ENCODE measurements at regions not wholly inside any gene's neighbourhood (a gene's known extent, or its start where the extent isn't known, plus 50 kb on each side); places are given as distances from the start of the nearest gene placed in this dataset.
"Not testable (repeated sequence)": the region's sequence is repeated elsewhere in the genome, so short reads cannot be mapped to it uniquely, and the experiment has no call there.

DNA sequence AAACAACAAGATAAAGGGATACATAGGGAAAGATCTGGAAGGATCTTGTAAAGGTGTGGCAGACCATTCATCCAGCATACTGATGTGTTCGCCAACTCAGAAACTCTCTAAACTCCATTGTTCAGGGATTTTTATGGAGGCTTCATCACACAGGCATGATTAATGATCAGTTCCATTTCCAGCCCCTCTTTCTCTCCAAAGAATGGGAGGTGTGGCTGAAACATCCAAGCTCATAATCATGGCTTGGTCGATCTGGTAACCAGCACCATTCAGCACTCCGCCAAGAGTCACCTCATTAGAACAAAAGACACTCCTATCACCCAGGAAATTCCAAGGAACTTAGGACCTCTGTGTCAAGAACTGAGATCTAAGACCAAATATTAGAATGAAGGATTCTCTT, 180.6 kb upstream of the RNPC3 start:
- DNase-seq = no peak

DNA sequence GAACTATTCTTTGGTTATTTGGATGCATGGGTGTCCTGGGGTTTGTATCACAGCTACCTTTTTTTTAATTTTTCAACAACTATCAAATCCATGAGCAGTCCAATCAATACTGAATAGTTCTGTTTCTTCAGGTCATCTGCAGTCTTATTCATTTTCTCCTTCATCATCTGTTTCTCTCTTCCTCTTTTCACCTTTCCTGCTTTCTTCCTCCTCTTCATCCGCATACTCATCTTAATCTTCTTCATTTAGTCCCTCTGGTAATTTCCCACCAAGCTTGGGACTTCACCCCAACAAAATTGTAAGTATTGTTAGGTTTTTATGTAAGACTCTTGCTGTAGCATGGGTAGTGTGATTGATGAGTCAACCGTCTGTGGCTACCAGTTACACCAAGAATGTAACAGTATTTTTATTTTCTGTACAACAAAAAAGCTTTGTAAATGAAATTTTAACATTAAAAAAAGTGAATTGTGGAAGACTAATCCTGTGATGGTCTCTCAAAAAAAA, 184.1 kb upstream of the RNPC3 start:
- DNase-seq = no peak

DNA sequence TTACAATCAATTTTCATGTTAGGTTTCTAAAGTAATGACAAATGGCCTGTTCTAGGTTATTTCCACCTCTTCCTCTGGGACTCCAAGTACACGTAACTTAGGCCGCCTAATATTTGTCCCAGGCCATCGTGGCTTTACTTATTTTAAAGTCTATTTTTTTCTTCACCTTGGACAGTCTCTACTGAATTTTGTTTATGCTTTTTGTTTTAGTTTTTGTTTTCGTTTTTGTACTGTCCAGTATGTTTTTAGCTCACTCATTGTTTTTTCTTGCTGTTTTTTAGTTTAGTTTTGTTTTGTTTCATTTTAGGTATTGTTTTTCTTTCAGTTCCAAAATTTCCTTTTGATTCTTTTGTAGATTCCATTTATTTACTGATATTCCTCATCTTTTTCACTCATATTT, 187.7 kb upstream of the RNPC3 start:
- peak; percentile 25 for DNase-seq

DNA sequence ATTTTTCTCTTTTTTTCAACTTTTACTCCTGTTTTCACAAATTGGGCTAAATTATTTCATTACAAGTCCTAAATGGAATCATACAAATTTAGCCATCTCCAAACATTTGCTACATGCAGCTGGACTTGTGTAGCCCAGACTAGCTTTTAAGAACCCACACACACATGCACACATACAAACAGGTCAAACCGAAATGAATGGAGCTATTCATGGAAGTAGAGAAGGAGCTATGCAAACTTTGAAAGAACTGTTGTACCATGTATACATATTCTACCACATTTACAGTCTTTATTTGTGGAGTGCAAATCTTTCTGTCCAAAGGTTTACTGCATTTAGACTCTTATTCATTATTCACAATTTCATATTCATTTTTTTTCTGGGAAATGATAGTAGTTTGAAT, 189.1 kb upstream of the RNPC3 start:
- no peak for DNase-seq

DNA sequence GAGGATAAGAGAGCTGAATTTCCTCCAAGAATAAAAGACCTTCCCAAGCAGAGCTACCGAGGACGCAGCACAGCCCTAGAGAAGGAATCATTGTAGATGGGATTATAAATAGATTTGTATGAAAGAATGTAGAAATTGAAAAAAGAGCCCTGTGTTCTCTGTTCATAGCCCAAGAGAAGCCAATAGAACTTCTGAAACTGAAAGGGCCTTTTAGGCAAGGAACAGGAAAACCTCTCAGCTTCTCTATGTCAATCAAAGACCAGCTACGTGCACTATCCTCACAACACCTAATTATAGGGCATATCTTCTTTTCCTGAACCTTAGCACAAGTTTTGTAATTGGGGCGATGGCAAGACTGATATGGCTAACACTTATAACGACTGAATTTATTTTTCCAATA, 192.4 kb upstream of the RNPC3 start:
- no peak for DNase-seq

DNA sequence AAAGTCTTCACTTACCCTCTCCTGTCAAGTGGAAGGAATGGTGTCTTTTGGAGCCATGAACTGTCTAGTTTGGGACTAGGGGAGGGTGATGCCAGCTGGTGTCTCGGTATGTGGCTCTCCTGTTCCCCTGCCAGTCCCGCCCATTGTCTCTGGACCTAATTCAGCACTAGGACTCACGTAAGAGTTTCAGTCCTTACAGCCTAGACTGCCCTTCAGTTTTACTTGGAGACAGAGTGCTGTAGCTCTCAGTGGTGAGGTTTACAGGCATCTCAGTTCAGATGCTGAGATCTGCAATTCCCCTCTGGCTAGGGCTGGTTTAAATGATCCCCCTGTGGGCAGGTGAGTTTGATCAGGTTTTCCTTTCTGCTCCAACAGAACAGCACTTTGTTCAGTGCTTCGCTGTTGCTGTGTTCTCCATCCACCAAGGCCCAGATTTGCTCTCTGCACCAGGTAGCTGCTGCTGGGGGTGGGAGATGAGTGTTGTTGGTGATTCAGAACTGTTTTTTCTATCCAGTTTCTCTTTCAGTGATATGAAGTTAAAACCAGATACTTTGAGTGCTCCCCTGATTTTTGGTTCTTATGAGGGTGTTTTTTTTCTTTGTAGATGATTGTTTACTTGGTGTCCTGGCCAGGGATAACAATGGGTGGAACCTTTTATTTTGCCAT, 198.3 kb upstream of the RNPC3 start:
- DNase-seq = no peak

DNA sequence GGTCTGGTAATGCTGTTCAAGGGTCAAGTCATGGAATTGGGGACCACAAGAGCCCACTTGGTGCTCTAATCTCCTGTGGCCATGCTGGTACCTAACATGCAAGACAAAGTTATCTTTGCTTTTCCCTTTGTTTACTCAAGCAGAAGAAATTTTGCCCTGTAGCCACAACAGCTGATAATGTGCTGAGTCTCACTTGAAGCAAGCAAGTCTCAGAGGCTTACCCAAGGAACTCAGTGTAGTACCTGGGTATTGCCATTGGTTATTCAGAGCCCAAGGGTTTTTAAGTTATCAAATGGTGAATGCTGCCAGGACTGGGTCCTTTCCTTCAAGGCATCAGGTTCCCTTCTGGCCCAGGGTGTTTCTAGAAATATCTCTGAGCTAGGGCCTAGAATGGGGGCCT, 198.9 kb upstream of the RNPC3 start:
- peak; percentile 14 for DNase-seq

DNA sequence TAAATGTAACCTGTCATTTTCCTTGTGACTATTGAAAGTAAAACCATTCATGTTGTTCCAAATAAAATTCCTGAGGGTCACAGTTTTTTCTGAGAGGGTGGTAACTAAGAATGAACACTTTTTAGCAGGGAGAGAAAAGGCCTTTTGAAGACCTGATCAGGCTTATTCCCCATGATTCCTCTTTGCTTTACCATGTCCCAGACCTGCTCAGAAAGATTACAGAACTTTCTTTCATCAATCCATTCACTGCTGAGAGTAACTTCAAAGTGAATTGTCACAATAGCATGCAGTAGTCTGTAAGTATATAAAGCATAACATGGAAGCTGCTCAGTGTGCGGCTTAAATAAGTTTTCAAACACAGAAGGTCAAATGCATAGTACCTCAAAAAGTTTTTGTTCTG, 201.5 kb upstream of the COL11A1 start:
- no peak for DNase-seq

DNA sequence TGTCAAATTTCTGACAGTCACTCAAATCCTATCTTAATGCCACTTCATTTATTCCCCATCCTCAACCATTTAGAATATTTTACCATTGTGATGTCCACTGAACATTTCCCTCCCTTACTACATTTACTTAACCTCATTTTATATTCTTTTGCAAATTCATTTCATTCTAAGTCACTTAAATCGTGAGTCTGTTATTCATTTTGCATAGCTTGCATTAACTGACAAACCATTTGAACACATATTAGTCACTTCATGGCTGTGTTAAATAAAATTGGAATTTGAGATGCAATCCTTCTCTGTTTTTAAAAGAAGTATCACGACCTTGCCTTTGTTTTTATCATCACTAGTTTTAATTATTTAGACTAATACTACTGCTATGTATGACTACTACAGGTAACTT, 199.4 kb upstream of the COL11A1 start:
- no peak for DNase-seq

DNA sequence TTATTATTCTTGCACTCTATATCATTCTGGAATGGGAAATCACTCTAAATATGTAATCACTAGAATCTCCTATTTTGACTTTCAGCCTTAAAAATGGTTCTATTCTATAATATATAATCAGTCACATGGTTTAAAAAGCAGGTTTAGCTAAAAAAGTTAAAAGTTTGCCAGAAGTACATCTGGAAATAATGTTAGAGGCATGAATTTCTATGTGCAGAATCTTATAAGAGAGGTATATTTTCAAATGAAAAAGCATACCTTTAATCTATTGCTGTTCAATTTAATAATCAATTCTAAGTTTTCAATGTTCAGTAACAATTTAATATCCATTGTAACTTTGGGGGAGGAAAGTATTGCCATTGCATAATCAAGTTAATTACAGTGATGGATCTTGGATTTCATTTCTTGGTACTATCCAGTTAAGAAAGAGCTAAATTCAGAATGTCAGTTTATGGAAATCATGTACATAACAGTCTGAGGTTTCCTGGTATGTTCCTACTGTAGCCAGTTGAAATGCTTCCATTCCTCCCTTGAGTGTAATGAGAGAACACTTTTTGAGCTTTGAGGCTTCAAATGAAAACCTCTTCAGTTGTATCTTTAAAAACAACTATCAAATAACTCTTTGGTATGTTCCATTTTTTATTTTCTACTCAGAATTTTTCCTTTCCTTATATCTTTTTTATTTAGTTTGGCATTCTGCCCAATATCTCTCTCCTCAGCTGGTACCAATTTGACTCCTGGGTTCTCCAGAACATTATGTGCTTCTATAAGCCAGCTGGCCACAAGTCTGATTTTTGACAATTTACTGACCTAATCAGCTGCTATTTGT, 175.7 kb upstream of the COL11A1 start:
- DNase-seq = no peak

DNA sequence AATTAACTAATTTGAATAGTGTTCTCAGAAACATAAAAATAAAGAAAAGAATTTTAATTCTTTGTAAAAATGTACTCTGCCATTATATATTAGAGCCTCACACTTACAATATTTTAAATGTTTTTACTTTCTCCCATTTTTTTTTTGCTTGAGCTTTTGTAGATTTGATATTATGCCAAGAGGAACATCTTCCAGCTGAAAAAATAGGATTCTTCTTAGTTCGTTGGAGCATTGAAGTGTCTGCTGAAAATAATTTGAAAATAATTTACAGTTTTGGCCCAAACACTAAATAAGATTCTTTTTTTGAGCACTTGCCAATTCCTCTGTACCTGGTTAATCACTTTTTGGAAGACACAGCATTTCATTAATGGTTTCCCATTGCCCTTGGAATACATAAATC, 175.0 kb upstream of the COL11A1 start:
- DNase-seq = no peak

DNA sequence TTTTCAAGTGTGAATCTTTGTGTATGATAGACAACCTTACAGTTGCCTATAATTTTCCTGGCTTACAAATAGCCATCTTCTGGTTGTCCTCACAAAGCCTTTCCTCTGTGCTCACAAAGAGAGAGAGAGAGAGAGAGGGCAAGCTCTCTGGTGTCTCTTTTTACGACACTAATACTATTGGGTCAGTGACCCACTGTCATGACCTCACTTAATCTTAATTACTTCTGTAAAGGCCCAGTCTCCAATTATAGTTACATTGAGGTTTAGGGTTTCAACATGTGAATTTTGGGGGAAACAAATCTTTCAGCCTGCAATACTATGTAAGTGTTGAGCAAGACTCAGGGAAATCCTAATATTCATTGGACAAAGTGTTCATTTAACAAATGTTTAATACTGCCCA, 167.4 kb upstream of the COL11A1 start:
- no peak for DNase-seq

DNA sequence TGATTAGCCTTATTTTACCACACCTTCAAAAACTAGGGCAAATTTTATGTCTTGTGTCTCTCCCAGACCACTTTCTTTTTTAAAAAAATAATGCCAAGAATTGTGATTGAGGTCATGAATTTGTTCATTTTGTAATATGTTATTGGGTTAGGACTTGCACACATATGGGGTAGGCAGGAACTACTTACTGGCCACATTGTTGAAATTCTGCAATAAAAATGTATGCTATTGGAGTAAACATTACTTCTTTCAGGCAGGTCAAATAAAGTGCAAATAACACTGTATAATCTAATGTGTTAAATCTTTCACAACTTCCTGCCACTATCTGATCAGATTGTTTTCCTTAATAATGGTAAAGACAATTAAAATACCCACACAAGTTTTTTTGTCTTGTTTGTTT, 166.6 kb upstream of the COL11A1 start:
- DNase-seq = no peak

DNA sequence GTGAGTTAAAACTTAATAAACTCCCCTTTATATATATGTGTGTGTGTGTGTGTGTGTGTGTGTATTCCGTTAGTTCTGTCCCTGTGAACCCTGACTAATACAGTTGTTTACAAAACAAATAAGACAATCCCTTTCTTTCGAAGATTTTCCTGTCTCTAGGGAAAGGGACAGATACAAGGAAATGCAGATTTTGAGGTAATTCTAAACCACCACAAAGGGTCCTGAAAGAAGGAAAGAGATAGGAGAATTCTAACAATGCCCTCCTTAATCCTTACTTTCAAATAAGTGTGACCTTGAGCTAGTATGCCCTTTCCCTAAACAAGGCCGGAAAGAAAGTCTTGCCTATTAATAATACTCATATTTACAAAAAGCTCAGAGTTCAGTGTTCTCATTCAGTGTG, 164.8 kb upstream of the COL11A1 start:
- no peak for DNase-seq

DNA sequence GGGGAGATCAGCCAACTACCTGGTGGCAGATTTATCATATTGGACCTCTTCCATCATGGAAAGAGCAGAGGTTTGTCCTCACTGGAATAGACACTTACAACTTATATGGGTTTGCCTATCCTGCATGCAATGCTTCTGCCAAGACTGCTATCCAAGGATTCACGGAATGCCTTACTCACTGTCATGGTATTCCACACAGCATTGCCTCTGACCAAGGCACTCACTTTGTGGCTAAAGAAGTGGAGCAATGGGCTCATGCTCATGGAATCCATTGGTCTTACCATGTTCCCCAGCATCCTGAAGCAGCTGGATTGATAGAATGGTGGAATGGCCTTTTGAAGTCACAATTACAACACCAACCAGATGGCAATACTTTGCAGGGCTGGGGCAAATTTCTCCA, 163.1 kb upstream of the COL11A1 start:
- not testable (repeated sequence) for DNase-seq

DNA sequence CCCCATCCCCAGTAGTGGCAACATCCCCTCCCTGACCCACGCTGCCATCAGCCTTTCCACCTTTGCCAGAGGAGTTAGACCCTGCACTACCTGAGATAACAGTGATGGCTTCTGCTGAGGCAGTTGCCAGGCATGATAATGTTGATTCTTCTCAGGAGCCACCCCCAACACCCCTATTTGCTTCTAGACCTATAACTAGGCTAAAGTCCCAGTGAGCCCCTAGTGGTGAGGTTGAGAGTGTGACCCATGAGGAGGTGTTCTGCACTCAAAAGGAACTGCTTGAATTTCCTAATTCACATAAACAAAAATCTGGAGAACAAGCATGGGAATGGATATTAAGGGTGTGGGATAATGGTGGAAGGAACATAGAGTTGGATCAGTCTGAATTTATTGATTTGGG, 159.6 kb upstream of the COL11A1 start:
- DNase-seq = no peak

DNA sequence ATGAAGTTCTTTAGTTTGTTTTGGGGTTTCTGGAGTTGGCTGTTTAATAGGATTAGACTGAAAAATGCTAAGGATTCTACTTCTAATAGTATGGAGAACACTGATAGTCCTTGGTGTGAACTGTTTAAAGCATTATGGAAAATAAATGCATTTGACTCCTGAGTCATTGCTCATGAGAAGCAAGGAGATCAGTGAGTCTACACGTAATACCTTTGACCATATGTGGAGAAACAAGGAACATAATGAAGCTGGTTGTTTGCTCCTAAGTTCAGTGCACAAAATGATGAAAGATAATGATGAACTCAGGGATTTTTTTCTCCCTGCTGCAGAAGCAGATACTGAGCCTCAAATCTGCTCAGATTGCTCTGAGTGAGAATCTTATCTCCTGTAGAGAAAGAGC, 158.9 kb upstream of the COL11A1 start:
- DNase-seq = no peak

DNA sequence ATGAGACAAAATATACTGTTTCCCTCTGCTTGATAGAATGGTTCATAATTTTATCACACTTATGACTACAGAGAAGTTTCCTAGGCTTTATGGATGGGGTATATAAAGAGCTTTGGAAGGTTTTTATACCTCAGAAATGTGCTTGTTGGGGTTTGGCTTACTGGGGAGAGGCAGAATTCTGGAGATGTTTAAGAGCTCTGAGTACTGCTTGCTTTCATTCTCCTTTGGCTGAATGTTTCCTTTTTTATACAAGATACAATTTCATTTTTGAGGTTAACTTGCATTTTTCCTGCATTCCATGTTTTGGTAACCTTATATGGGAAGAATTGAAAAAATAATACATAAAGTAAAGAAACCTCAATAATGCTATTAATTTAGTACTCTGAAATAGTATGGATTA, 157.7 kb upstream of the COL11A1 start:
- DNase-seq = no peak

DNA sequence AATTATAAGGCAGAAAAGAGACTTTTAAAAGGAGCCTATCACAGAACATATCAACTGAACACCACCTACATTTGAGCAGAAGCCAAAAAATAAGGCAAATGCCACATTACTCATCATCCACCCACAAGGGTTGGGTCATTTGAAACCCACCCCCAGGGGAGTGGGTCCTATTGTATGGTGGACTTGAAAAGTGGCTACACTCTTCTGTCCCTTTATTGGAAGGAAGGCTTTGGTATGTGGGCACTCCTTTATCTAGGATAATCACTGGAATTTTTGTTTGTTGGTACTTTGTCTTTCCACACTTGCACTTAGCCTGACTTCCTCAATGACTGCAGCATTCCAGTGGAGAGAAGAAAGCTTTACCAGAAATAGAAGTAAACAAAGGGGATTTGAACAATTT, 157.2 kb upstream of the COL11A1 start:
- no peak for DNase-seq

DNA sequence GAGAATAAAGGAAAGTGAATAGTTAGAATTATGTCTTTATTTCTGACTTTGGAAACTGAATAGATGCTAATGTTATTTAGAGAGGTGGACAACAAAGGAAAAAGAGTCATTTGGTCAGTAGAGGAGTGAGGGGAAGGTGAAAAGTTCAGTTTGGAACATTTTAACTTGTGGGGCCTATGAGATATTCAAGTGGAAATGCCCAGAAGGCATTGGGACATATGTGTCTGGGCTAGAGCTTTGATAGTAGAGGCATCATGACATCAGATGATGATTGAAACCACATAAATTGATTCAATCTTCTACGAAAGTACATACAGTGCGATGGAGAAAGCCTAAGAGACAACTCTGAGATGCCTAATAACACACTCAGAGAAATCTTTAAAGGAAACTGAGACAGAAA, 151.7 kb upstream of the COL11A1 start:
- no peak for DNase-seq

DNA sequence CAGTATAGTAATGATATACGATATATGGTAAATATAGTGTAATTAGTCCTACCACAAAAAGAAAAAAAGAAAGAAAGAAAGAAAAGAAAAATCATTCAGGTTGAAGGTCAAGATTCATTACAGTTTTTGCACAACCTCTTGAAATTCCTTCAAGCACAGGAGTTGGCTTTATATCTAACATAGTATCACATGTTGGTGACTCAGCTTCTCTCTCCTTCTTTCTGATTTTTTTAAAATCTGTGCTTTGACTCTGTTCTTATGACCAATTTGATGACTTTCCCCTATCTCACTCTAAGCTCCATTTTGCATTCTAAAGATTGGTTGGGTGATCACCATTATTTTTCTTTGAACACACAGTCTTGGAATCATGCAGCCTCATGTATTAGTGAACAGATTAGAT, 148.2 kb upstream of the COL11A1 start:
- DNase-seq = no peak

DNA sequence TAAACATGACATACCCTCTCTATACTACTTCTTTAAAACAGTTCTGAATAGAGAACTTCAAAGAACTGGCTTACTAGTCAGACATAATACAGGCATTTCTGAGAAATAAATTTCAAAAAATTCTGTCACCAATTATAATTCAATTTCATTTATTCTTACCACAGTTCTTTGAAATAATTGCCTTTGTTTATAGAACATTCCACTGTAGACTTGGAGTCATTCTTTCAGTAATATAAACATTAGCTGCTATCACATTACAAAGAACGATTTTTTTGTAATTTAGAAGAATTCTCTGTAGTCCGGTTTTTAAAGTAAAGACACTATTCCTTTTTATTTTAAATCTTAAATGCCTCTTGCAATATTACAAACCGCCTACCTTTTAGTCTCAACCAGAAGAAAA, 146.4 kb upstream of the COL11A1 start:
- DNase-seq = no peak

DNA sequence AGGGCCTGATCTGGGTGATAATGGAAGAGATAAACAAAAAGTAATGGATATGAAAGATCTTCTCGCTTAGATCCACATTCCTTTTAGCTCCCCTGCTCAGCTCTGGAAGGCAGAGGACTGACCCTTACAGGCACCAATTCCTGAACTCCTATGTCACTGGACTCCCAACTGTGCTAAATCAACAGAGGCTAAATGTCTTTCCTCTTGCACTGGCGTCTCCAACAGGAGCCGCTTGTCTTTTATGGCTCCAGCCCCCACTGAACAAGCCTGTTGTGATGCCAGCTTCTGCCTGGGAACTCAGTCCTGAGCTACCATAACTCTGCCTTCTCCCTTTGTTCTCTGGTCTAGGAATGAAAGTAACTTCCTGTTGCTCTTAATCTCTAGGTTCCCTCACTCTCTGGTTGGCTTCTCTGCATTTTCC, 142.1 kb upstream of the COL11A1 start:
- DNase-seq = no peak

DNA sequence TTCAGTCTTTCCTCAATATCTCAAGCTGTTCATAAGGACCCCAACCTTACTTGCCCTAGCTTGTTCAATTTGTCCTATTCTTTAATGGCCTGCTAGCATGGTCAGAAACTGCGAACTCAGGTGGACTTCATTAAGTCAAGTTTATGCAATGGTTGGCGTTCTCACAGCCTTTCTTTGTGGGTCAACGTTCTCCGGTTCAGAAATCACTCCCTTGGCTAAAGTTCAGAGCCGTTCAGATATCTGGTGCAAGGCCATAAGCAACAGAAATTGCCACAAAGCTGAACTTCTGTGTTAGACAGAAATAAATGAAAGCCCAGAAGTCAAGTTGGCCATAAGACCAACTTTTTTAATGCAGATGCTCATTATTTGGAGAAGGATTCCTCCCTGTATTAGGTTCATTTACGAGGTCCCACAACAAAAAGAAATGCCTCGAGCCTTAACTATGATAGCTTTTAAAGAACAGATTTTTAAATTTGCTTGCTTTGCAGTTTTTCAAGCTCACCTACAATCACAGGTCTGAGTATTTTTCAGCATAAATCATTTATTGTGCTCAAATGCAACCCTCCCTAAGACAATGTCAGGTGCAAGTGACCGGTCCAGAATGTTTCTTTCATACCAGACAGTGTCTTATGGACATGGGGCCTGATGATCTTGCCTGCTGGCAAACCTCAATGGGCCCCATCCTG, 140.2 kb upstream of the COL11A1 start:
- DNase-seq = no peak
